ENCODE measurements at regions not wholly inside any gene's neighbourhood (a gene's known extent, or its start where the extent isn't known, plus 50 kb on each side); places are given as distances from the start of the nearest gene placed in this dataset.

DNA sequence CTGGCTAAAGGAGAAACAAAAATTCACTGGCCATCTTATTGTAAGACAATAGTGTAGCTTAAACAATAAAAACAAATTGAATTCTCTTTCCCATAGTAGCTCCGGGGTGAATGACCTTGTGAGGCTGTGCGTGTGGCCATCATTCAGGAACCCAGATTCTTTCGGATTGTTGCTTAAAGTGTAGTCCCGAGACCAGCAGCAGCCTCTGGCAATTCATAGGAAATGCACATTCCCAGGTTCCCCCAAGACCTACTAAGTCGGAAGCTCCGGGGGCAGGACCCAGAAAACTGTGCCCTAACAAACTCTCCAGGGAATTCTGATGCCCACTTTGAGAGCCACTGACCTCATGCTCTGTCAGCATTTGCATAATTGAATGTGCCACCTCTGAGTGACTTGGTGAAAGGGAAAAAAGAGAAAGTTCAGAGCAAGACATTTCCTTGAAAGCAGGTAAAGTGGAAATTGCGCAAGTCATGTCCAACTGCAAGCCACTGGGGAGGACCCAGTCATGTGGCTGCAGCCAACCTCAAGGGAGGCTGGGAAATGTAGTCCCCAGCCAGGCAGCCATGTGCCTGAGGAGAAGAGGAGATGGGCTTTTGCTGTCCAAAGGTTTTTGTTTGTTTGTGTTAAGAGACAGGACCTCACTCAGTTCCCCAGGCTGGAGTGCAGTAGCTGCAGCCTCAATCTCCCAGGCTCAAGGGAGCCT is 50.7 kb upstream of the PNMA8B start:
- DNase-seq (ENCODE audit: low spot score) = peak; percentile 70

DNA sequence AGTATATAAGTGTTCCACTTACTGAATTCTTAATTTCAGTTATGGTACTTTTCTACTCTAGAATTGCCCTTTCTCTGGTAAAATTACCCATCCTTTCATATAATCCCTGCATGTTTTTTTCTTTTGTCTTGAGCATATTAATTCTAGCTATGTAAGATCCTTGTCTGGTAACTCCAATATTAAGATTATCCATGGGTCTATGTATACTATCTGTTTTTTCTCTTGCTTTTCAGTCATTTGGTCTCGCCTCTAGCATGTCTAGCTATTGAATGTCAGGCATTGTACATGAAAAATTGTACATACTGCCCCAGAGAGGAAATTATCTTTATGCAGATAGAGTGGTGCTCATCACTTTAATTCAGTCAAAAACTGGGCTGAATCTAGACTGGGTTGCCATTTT is 50.4 kb upstream of the CALM3 start:
- no peak for DNase-seq (ENCODE audit: low spot score)

DNA sequence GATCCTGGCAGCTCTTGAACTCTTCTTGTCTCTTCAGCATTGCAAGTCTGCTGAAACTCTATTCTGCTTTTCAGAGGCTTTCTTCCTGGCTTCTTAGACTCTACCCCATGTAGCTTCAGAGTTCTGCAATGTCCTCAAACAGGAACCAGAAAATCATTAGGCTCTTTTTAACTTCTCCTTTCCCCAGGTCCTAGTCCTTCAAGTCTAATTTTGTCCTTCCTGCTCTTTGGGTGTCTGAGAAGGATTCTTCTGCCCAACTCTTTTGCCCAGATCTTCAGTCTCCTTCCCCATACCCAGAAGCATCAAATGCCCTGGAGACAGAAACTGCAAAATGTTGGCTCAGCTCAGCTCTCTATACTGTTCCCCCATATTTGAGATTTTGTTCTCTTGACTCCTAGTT is 50.0 kb upstream of the CALM3 start:
- no peak for DNase-seq (ENCODE audit: low spot score)

All from ureter (tissue), 1 donor.